Frontal cortex (tissue), 3 donors: ENCODE measurements at regions not wholly inside any gene's neighbourhood (a gene's known extent, or its start where the extent isn't known, plus 50 kb on each side); places are given as distances from the start of the nearest gene placed in this dataset.
"Not testable (repeated sequence)": the region's sequence is repeated elsewhere in the genome, so short reads cannot be mapped to it uniquely, and the experiment has no call there.

ENCODE experiments used
- DNase-seq, 2 donors: peaks; one replicate each; pipeline ENCODE4 v3.0.0; 2012; ENCODE audit warnings: low spot score in 2 of 2
- FAIRE-seq: peaks from 2 replicates; lab custom pipeline; 2012; peaks lifted over from hg19 to GRCh38; lab: Jason Lieb, UNC
- donor health status: control.
- donor health status: control.
- donor health status: control.

DNA sequence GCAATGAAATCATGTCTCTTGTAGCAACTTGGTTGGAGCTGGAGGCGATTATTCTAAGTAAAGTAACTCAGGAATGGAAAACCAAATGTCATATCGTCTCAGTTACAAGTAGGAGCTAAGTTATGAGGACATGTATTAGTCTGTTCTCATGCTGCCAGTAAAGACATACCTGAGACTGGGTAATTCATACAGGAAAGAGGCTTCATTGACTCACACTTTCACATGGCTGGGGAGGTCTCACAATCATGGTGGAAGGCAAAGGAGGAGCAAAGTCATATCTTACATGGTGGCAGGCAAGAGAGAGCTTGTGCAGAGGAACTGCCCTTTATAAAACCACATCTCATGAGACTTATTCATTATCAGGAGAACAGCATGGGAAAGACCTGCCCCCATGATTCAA, 370.1 kb upstream of the PRKCQ start:
- FAIRE-seq, result no peak
- DNase-seq, result no peak

DNA sequence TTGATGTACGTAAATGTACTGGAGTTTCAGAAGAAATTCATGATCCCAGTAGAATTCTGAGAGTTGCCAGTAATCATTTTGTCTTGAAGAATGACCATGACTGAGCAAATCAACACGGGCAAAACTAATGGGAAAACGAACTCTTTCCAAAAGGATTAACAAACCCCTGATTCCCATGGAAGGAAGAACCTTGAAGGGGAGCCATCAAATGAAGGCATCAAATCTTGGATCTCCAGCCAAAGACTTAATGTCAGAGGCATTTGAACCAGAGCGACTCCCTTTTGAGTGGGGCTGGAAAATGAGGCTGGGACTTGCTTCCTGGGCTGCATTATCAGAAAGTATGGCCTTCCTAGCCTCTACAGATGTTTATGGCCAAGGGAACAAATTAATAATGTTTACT, 364.4 kb upstream of the PRKCQ start:
- DNase-seq, result no peak
- no peak for FAIRE-seq

DNA sequence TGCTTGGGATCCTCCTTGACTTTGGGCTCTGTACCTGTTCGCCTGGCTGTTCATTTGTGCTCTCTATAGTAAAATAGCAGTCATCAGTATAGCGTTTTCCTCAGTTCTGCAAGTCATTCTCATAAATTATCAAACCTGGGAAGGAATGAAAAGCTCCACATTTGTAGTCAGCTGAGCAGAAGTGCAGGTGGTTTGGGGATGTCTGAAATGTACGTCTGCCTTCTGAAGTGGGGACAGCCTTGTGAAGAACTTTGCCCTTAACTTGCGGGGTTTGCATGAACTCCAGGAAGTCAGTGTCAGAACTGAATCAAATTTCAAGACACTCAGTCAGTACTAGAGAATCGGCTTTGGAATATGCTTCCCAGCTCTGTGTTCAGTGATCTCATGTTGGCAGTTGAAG, 358.3 kb upstream of the PRKCQ start:
- DNase-seq, result no peak
- no peak for FAIRE-seq

DNA sequence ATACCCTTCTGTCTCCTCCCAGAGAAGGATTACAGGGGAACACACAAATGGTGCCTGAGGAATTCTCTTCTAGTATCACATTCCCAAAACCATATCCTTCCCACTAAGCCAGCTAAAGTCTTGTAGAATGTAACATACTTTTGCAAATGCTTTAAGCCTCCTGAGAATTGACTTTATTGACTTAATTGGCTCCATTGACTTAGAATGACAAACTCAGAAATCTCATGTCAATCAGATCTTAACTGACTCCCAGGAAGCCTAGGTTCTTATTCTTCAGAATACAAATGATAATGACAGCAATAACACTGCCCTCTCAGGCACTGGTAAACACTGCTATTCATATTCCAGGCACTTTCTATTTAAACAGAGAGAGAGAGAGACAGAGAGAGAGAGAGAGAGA, 356.9 kb upstream of the PRKCQ start:
- FAIRE-seq, result no peak
- DNase-seq, result no peak

DNA sequence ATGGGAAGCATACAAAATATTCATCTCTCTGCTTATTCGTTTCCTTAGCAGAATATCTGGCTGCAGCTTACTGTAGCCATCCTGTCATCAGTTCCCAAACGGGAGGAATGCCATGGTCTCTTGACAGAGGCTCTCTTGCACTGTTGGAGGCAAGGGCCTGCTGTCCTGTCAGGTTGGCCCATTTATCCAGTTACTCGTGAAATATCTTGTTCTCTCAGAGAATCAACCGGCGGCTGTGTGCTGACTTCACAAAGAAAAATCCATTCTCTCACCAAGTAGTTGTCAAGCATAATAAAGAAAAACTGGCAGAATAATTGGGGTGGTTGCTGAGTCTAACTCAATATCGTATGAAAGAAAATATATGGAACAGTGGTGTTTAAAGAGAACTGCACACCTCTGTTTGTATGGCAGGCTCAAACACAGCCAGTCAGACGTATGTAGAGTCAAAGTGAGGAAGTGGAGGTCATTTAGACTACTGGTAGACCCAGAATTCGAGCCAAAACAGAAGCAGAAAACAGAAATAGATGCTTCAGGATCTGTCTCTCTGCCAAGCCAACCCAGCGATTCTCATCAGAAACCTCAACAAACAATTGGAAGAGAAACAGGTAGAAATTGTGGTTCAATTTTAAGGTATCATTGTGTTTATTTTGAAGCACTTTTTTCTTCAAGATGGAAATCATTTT, 349.2 kb upstream of the PRKCQ start:
- FAIRE-seq (no peak), DNase-seq (no peak)

DNA sequence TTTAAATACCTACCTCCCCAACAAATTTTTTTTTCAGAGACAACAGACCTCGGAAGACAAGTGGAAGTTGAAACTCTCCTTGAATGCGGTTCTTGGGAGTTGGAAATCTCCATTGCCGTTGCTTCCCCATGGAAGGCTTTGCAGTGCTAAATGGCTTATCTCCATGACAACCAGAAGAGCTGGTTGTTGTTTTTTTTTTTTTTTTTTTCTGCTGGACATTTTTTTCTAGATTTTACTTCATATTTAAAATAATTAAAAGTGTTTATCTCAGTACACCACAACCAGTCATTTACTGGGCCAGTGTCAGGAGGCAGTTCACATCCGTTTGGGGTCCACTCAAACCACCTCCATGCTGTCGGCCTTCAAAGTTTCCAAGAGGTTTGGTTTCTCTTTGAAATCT, 348.5 kb upstream of the PRKCQ start:
- no peak for FAIRE-seq
- DNase-seq, result no peak

DNA sequence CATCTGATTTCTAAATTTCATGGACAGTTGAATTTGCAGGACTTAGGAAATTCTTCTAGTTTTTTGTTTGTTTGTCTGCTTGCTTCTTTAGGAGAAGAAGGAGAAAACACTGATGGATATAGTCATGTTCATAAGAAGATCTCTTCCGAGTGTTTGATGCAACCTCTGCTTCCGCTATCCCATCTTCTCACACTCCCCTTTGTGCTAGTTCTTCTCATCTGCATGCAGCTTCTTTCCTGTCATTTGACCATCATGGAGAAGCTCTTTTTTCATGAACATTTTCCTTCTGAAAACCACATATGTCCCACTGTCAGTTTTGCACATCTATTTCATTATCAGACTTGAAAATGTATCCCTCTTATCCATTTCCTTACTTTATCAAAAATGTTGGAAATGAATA, 346.9 kb upstream of the PRKCQ start:
- FAIRE-seq (no peak), DNase-seq (no peak)

DNA sequence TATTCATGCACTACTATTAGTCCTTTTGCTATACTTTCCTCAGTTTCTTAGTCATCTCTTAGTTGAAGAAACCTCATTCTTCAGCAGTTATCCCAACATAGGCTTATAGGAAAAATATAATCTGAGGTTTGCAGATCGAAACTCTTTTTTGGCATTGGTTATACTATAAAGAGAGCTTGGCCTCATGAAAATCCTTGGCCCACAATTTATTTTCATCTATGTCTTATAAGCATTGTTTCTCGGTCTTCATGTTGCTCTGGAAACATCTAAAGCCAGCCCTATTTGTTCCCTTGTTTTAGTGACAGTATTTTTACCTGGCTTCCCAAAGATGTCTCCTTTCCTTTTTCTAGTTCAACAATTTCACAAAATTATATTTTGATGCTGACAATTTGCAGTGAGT, 345.1 kb upstream of the PRKCQ start:
- no peak for FAIRE-seq
- DNase-seq, result no peak

DNA sequence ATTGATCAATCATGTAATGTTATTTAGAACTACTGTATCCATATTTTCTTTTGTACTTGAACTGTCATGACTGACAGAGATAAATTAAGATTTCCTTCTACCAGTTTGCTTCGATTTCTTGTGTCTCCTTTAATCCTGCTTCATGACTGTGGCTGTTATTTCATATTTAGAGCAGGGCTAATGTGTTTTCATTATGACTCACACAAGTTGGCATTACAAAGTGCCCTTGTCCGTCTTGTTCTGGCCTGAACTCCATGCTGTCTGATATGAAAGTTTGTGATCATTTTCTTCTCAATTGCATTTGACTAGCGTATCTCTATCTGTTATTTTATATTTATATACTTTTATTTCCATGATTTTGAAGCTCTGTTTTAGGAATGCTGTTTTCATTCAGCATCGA, 344.1 kb upstream of the PRKCQ start:
- no peak for FAIRE-seq
- DNase-seq, result no peak

DNA sequence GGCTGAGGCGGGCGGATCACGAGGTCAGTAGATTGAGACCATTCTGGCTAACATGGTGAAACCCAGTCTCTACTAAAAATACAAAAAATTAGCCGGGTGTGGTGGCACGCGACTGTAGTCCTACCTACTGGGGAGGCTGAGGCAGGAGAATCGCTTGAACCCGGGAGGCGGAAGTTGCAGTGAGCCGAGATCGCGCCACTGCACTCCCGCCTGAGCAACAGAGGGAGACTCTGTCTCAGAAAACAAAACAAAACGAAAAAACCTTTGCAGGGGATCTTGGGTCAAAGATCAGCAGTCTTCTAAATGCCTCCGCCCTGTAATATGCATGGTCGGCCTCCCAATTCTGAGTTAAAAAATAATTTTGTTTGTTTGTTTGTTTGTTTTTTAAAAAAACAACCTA, 340.9 kb upstream of the PRKCQ start:
- not testable (repeated sequence) for FAIRE-seq, DNase-seq

DNA sequence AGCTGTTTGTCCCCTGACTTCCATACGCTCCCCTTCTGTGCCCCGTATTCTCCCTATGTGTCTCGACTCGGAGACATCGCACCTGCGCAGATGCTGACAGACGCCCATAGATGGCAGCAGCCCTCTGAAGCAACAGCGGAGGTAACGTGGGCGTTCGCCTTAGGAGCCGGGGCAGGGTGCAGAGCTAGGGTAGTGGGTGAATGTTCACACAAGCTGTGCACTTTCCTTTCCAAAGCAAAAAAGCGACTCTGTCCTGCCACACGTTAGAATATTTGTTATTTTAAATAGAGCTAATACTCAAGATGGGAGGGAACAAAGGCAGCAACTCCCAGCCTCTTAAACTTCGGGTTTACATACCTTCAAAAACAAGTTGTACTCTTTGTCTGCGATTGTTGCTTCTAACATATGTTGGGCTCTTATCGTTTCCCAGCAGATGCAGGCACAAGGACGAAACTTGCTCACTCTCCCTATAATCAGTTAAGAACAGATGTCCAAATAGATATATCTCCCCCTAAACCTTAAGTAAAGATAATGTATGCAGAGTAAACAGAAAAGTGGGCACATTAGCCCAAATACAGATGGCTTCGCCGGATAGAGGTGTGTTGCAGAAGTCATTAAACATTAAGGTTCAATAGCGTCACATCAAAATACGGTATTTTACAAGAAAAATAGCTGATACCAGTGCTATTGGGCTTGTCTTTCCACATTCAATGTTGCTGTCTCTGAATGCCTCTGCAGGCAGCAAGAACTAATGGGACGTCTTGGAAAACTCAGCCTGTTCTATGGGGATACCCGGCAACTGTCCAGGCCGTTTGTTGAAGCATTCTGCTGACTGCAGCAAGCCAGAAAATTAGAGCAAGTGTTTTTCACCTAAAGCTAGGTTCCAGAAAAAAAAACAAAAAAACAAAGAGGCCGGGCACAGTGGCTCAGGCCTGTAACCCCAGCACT, 340.3 kb upstream of the PRKCQ start:
- peak; percentile 11 to 56 for DNase-seq
- FAIRE-seq, result no peak

DNA sequence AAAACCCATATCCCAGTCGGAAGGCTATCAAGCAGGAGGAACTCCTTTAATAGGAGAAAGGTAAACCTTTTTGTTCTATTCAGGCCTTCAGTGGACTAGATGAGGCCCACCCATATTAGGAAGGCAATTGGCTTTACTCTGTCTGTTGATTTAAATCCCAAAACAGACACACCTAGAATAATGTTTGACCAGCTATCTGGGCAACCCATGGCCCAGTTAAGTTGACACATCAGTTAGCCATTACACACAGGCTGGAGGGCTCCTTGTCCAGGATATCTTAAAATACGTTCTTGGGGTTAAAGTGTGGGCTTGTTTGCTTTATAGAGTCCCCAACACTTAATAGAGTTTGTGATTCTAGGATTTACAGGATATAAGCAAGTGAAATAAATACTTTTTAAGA, 339.0 kb upstream of the PRKCQ start:
- no peak for FAIRE-seq
- DNase-seq, result no peak

DNA sequence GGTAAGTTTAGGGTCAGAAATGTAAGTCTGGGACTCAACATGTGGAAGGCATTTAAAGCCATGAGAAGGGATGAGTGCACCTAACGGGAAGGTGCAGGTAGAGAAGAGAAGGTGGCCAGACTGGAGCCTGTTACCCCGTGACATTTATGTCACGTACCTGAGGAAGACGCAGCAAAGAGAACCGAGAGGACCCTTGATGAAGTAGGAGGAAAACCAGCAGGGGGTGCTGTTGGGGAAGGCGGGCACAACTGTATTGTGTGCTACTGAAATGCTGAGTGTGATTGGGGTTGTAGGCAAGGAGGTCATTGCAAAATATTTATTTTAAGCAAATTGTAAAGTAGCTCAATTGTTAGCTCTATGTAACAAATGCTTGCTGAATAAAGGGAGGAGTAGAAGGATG, 338.2 kb upstream of the PRKCQ start:
- no peak for DNase-seq
- FAIRE-seq, result no peak

DNA sequence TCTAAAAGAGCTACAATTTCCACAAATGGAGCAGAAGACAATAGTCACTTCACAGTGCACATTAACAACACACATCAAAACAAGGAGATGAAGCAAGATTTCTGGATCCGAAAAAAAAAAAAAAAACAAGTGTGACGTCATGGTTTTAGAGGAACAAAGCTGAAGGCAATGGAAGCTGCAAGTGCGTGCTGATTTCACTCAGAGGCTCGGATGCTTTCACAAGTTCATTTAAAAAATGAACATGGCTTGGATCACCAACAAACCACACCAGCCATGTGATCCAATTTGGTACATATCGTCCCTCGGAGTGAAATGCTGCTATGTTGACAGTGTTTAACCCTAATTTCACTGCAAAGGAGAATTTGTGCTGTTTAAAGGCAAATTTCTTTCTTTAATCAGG, 337.0 kb upstream of the PRKCQ start:
- FAIRE-seq (no peak), DNase-seq (no peak)

DNA sequence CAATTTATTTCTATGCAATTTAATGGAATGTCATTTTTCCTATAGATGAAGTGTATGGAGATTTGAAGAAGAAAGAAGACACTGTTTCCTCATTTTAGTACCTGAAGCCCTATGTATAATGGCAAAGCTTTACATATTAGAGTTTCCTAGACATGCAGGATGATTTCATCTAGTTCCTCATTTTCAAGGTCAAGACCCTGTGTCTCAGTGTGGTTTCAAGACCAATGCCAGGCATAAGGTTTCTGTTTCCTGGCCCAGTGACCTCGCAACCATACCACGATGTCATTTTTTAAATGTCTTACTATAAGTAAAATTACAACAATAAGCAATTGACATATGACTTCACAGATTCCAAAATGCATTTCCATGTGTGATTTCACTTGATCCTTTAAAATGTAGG, 336.5 kb upstream of the PRKCQ start:
- no peak for FAIRE-seq

DNA sequence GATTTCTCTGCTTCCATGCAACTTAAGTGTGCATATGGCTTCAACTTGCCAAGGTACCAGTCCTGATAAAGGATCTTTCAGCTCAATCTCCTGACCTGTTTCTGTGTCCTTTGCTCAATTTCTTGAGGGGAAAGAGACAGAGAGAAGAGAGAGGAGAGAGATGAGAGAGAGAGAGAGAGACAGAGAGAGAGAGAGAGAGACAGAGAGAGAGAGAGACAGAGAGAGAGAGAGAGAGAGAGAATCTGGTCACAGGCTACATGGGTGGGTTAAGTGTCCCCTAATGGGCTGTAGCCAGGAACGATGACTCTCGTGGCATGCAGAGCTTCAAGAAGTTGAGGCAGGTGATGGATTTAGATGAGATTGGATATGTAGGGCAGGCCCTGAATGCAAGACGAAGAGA, 335.2 kb upstream of the PRKCQ start:
- DNase-seq (no peak), FAIRE-seq (no peak)

More for the DNA sequence above, 336.5 kb upstream of the PRKCQ start:
- no peak for DNase-seq

DNA sequence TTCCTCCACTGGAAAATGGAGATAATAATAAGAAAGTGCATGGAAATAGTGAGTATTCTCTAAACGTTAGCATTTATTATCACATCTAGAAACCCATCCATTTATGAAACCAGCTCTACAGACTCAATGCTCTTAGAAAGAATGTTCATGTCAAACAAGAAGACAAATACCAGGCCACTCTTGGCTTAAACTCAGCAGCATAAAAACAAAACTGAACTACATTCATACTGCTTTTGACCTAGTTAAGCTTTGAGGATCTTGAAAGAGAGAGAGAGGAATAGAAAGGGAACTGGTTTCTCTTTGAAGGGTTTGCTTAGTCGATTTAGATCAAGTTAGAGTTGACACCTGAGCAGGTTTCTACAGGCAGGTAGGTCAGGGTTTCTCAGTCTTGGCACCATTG, 332.9 kb upstream of the PRKCQ start:
- no peak for FAIRE-seq

DNA sequence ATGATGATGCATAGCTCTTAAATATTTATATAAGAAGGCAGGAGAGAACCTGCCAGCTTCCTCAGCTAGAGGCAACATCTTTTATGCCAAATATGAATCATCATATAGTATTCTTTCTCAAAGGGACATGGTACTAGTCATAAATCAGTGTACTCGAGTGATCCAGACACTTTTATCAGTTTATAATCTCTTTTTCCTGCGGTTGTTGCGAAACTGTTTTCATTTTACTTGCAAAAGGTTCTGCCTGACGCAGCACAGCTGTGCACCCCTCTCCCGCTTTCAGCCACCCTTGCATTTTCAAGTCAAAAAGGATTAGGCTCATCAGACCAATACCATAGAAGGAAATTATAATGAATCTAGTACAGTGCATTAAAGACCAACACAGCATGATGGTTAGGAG, 332.3 kb upstream of the PRKCQ start:
- no peak for FAIRE-seq
- DNase-seq, result no peak

More for the DNA sequence above, 332.9 kb upstream of the PRKCQ start:
- no peak for DNase-seq

DNA sequence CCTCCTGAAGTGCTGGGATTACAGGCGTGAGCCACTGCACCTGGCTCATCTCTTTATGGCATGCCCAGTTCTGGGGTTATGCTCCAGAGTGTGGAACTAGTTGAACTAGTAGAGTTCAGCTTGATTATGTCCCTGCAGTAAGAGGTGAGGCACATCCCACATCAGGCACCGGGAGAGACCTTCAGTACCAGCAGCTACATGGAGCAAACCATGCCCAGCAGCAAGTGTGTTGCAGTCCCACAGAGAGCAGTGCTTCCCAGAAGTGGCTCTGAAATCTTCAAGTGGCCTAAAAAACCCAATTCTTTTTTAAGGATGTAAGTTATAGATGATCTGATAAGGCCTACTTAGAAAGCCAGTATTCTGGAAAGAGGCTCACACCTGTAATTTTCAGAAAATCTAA, 331.9 kb upstream of the PRKCQ start:
- no peak for DNase-seq
- no peak for FAIRE-seq

DNA sequence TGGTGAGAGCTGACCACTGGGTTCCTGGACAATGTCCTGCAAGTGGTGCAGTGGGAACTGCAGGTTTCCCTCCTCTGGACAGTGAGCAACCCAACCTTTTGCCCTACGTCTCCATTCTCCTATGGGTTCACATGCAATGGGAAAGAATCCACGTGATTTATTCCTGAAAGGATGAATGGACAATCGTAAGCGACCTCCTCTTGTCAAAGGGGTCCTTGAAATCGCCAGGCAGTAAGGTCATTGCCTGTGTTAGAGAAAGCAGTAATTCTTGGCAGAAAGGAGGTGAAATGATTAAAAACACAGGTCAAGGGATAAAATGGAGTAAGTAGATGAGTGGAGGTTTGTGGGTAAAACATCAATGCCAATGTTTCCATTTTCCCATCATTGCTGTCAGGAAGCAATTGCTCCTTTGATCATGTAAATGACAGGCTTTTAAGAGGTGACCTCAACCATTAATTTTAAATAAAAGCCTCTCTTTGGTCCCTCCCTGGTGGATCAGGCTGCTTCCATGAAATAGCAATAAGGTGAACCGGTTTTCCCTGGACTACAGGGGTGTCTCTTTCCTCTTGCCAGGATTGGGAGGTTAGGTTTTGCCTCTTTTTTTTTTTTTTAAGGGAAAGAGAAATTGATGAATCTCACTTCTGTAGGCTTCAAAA, 330.0 kb upstream of the PRKCQ start:
- no peak for FAIRE-seq

More for the DNA sequence above, 330.0 kb upstream of the PRKCQ start:
- no peak for DNase-seq
